H1 (cell line): ENCODE measurements at regions not wholly inside any gene's neighbourhood (a gene's known extent, or its start where the extent isn't known, plus 50 kb on each side); places are given as distances from the start of the nearest gene placed in this dataset.

ENCODE experiments used
- BRCA1 ChIP-seq: IDR thresholded peaks from 2 replicates; pipeline ENCODE4 v1.6.1; 2012; ENCODE audit warnings: low read depth, low read length, improper control_type of control experiment
- CHD1 ChIP-seq: IDR thresholded peaks from 2 replicates; pipeline ENCODE4 v1.6.1; 2012; ENCODE audit warnings: low read depth, low read length, improper control_type of control experiment
- CTBP2 ChIP-seq: IDR thresholded peaks from 2 replicates; pipeline ENCODE4 v1.7.0; 2011; ENCODE audit warnings: borderline replicate concordance, mild to moderate bottlenecking, moderate library complexity, mixed read lengths, low read length; ENCODE audit not compliant: insufficient read depth, insufficient read length
- RAD21 ChIP-seq, 2 experiments: IDR thresholded peaks in 1 of 2; conservative IDR thresholded peaks in 1 of 2; 2 replicates each; pipeline ENCODE4 v1.6.1; 2011; ENCODE audit warnings: low read depth in 2 of 2, low read length in 2 of 2, improper control_type of control experiment in 1 of 2, inconsistent platforms in 1 of 2, mild to moderate bottlenecking in 1 of 2, moderate library complexity in 1 of 2
- SAP30 ChIP-seq: fragments of 300-600 bp; sonication (generic); IDR thresholded peaks from 2 replicates; pipeline ENCODE4 v1.7.1; 2012; ENCODE audit warnings: low read length, moderate library complexity, mild to moderate bottlenecking, inconsistent platforms; ENCODE audit not compliant: insufficient read depth, insufficient replicate concordance
- TF ChIP-seq, protein P1 (sequence below): fragments of 300-600 bp; sonication (generic); IDR thresholded peaks from 2 replicates; pipeline ENCODE4 v1.7.1; 2012; ENCODE audit warnings: low read length, moderate library complexity, mild to moderate bottlenecking, inconsistent platforms; ENCODE audit not compliant: insufficient replicate concordance

DNA sequence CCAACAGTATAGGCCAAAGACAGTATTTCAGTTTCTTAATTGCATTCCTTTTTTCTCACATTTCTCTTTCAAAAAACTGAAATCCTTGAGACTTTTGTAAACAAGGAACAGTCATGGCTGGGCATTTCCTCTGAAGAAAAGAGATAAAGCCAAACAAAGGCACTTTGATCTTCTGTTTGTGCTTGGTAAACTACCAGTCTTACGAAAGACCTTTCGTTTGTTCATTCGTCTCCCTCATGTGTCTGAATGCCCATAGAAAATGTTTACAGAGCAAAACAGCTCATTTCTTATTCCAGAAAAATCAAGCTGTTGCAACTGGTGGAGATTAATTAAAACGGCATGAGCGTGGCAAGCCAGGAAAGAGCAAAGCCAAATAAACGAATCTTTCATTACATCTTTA lies 178.0 kb downstream of the GASK1B start (continued):
- TF ChIP-seq CTBP2: no peak
- TF ChIP-seq, protein P1, sequence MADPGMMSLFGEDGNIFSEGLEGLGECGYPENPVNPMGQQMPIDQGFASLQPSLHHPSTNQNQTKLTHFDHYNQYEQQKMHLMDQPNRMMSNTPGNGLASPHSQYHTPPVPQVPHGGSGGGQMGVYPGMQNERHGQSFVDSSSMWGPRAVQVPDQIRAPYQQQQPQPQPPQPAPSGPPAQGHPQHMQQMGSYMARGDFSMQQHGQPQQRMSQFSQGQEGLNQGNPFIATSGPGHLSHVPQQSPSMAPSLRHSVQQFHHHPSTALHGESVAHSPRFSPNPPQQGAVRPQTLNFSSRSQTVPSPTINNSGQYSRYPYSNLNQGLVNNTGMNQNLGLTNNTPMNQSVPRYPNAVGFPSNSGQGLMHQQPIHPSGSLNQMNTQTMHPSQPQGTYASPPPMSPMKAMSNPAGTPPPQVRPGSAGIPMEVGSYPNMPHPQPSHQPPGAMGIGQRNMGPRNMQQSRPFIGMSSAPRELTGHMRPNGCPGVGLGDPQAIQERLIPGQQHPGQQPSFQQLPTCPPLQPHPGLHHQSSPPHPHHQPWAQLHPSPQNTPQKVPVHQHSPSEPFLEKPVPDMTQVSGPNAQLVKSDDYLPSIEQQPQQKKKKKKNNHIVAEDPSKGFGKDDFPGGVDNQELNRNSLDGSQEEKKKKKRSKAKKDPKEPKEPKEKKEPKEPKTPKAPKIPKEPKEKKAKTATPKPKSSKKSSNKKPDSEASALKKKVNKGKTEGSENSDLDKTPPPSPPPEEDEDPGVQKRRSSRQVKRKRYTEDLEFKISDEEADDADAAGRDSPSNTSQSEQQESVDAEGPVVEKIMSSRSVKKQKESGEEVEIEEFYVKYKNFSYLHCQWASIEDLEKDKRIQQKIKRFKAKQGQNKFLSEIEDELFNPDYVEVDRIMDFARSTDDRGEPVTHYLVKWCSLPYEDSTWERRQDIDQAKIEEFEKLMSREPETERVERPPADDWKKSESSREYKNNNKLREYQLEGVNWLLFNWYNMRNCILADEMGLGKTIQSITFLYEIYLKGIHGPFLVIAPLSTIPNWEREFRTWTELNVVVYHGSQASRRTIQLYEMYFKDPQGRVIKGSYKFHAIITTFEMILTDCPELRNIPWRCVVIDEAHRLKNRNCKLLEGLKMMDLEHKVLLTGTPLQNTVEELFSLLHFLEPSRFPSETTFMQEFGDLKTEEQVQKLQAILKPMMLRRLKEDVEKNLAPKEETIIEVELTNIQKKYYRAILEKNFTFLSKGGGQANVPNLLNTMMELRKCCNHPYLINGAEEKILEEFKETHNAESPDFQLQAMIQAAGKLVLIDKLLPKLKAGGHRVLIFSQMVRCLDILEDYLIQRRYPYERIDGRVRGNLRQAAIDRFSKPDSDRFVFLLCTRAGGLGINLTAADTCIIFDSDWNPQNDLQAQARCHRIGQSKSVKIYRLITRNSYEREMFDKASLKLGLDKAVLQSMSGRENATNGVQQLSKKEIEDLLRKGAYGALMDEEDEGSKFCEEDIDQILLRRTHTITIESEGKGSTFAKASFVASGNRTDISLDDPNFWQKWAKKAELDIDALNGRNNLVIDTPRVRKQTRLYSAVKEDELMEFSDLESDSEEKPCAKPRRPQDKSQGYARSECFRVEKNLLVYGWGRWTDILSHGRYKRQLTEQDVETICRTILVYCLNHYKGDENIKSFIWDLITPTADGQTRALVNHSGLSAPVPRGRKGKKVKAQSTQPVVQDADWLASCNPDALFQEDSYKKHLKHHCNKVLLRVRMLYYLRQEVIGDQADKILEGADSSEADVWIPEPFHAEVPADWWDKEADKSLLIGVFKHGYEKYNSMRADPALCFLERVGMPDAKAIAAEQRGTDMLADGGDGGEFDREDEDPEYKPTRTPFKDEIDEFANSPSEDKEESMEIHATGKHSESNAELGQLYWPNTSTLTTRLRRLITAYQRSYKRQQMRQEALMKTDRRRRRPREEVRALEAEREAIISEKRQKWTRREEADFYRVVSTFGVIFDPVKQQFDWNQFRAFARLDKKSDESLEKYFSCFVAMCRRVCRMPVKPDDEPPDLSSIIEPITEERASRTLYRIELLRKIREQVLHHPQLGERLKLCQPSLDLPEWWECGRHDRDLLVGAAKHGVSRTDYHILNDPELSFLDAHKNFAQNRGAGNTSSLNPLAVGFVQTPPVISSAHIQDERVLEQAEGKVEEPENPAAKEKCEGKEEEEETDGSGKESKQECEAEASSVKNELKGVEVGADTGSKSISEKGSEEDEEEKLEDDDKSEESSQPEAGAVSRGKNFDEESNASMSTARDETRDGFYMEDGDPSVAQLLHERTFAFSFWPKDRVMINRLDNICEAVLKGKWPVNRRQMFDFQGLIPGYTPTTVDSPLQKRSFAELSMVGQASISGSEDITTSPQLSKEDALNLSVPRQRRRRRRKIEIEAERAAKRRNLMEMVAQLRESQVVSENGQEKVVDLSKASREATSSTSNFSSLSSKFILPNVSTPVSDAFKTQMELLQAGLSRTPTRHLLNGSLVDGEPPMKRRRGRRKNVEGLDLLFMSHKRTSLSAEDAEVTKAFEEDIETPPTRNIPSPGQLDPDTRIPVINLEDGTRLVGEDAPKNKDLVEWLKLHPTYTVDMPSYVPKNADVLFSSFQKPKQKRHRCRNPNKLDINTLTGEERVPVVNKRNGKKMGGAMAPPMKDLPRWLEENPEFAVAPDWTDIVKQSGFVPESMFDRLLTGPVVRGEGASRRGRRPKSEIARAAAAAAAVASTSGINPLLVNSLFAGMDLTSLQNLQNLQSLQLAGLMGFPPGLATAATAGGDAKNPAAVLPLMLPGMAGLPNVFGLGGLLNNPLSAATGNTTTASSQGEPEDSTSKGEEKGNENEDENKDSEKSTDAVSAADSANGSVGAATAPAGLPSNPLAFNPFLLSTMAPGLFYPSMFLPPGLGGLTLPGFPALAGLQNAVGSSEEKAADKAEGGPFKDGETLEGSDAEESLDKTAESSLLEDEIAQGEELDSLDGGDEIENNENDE: no peak
- no peak for TF ChIP-seq SAP30
- no peak for TF ChIP-seq BRCA1
- no peak for TF ChIP-seq CHD1
- no peak for TF ChIP-seq RAD21 (IDR thresholded peaks at IDR 0.05 in 1 of 2, conservative IDR thresholded peaks at IDR 0.05 in 1 of 2; ENCODE audit: low read depth in 2 of 2, low read length in 2 of 2)
